T-helper 1 cell (primary cell): ENCODE measurements at regions not wholly inside any gene's neighbourhood (a gene's known extent, or its start where the extent isn't known, plus 50 kb on each side); places are given as distances from the start of the nearest gene placed in this dataset.

Experiments used
- DNase-seq, 5 donors: peaks; one replicate each; pipeline ENCODE4 v3.0.0-alpha.2; 2012 to 2020

DNA sequence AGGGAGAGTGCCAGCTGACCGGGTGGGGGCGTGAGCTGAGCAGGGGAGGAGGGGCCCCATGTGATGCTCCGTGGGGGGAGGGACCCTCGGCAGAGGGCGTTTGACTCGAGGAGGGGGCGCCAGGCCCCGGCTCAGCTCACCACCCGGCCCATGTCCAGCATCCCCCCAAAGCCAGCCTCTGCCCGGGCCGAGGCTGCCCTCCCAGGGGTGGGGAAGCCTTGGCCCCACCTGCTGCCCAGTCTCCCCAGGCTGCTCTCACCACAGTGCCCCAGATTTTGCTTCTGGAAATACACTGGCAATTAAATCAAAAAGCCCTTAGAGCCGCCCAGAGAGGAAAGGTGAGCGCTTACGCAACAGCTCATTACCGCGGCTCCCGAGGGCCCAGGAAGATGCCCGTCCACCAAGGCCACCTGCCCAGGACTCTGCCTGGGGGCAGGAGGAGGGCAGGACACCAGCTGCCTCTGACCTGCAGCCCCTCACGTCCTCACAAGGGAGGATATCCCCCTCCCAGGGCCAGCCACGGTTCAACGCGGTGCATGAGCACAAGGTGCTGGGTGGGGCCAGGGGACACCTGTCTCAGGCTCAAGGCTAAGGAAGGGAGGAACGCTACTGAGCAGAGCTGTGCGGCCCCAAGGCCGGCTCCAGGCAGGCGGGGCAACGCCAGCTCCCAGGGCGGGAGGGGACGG is 70.0 kb upstream of the INPP5A start:
- peak in 1 of 5 donors; percentile 8 for DNase-seq

GRCh38 chr10:132468216-132468615 is 69.4 kb upstream of the INPP5A start:
- DNase-seq, result no peak

- DNase-seq, result peak in 1 of 5 donors; percentile 8
Measured at GRCh38 chr10:132468651-132469050, 68.9 kb upstream of the INPP5A start.

DNA sequence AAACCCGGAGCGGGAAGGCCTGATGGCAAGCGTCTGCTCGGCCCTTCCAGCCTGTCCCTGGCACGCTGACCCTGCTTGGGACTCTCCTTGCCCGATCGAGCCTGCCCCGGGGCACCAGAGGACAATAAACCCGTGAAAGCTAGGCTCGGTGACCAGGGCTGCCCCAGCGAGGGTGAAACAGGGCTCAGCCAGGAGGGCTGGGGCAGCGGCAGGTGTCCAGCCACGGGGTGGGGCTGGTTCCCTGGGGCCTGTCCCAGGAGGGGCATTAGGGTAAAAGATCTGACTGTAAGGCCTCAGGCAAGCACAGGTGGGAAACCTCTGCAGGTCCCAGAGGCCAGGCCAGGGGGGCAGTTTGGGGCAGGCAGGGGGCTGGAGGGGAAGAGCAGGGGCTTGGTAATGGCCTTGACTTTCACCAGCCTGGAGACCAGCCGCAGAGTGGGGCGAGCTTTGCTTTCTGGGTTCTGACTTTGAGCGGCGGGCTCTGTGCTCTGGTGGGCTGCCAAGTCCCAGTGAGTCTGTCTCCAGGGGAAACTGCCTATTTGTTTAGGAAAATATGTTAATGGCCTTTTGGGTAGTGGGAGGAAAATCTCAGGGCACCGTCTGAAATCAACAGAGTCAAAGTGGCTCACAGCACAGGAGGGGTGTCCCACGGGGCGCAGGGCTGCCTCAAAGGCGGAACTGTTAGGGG is 68.2 kb upstream of the INPP5A start:
- DNase-seq, result peak in 1 of 5 donors; percentile 11

GRCh38 chr10:132470410-132471124 is 67.0 kb upstream of the INPP5A start:
- no peak for DNase-seq

- DNase-seq, result peak in 1 of 5 donors; percentile 7
Measured at GRCh38 chr10:132471125-132471451, 66.5 kb upstream of the INPP5A start.

DNA sequence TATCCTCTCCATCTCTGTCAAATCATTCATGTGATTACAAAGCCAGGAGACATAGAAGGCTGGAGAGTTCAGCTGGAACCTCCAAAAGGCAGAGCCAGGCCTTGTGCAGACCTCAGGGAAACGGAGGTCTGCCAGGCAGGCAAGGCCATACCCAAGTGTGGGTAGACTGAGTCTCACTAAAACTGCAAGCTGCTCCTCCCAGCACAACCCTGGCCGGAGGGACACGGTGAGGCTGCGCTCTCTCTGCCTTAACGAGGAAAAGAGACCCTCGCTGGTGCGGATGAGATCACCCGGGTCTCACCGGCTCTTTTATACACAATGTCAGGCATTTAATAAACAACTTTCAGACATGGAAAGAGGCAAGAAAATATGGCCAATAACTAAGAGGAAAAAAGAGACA is 66.1 kb upstream of the INPP5A start:
- DNase-seq, result peak in 1 of 5 donors; percentile 6

DNA sequence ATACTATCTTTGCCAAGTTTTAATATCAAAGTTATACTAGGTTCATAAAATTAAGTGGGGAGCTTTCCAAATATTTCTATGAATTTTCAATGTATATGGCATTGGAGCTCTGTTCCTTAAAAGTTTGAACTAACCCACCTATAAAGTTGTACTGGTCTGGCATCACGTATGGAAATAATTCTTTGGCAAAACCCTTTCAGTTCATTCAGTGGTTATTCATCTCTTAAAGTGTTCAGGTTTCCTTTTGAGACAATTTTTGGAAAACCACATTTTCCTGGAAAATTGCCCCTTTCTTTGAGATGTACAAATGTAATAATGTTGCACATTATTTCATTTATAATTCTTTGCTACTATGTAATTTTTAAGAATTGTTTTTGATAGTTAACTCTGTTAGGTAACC is 62.5 kb upstream of the INPP5A start:
- DNase-seq, result no peak

- no peak for DNase-seq
Measured at GRCh38 chr10:132476146-132477065, 61.2 kb upstream of the INPP5A start.

DNA sequence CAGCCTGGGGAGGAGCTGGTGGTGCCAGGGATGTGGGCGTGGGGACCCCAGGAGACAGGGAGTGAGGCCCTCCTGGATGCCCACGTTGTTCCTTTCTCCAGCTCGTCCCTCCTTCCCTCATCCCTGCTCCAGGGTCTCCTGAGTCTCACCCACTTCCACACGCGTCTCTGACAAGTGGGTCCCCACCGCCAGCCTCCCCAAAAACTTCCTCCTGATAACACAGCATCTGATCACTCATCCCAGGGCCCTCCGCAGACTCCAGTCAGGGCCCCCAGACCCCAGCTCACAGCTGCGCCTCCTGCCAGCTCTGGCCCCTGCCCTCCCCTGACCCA is 60.6 kb upstream of the INPP5A start:
- no peak for DNase-seq

- no peak for DNase-seq
Measured at GRCh38 chr10:132477398-132478340, 59.9 kb upstream of the INPP5A start.

DNA sequence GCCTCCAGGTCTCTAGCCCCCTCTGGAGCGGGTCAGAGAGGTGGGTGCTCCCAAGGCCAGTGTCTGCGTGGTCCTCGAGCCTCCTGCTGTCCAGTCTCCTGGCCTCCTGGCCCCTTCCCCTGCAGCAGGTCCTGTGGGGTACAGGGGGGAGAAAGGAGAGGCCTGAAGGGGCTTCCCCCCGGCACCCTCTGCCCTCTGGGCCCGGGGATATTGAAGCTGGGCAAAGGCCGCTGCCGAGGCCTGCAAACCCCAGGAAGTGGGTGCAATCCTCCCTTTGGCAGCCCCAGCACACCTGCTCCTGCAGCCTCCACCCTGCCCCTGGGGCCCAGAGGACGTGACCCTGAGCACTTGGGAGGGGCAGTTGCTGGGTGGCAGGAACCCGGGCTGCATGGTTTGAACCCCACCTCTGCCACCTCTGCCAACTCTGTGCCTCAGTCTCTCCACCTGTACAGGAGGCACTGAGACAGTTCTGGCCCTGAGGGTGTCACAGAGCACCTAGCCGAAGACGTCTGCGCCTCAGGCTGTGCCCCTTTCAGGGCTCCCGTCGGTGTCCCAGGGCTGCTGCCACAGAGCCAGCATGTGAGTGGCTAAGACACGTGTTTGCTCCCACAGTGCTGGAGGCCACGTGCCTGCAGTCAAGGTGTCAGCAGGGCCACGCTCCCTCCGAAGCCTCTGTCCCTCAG is 59.1 kb upstream of the INPP5A start:
- DNase-seq, result no peak

DNA sequence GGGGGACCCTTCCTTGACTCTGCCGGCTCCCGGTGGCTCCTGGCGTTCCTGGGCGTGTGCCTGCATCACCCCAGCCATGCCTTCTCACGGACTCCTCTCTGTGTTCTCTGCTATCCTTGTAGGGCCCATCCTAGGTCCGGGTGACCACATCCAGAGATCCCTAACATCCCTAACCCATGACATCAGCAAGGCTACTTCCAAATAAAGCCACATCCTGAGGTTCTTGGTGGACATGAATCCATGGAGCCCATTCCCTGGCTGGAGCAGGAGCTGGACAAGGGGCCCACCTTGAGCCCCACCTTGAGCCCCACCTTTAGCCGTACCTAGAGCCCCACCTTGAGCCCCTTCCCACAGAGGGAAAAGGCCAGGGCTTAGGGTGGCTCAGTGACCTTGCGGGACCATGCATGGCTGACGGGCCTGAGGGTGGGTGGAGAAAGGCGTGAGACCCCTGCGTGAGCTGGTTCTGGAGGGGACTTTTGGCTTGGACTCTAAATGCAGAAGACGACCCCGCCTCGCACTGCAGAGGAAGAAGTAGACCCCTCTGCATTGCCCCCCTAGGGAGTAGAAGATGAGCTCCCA is 58.5 kb upstream of the INPP5A start:
- DNase-seq, result no peak

DNA sequence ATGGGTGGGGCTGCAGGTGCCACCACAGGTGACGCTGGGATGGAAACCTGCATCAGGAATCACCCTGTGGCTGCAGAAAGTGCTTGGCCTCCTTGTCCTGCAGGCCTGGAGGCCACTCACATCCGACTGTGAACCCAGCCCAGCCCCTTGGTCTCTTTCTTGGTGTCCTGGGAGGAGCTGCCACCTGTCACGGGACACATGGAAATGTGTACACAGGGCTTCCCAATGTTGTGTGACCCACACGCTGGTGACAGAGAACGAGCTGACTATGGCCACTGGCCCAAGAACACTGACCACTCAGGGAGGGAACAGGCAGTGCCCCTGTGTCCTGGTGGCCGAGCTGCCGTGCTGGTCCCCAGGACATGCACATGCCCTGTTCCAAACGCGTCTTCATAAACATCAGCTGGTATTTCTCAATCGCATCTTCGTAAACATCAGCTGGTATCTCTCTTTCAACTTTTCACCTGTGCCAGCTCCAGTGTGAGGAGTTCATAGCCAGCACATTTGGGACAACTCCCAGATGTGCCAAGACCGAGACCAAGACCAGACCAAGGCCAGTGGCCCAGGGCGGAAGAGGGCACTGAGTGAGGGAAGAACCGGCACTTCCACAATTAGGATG is 57.9 kb upstream of the INPP5A start:
- DNase-seq, result no peak

DNA sequence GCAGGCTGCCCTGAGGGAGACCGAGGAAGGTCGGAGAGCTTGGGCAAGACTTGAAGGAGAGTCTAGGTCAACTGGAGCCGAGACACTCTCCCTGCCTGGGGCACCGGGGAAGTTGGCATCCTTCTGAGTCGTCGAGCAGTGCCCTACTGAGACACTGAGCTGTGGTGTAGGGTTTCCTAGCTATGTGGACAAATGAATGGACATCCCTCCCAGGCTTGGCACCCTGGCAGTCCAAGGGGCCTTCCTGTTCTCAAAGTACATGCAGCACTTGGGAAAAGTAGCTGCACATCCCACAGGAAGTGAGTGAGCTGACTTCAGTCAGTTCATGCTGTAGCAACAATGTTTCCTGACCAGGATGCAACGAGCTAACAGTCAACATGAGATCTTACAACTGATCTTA is 57.2 kb upstream of the INPP5A start:
- no peak for DNase-seq

- DNase-seq, result no peak
Measured at GRCh38 chr10:132481690-132482089, 55.9 kb upstream of the INPP5A start.

- no peak for DNase-seq
Measured at GRCh38 chr10:132482090-132482800, 55.3 kb upstream of the INPP5A start.

DNA sequence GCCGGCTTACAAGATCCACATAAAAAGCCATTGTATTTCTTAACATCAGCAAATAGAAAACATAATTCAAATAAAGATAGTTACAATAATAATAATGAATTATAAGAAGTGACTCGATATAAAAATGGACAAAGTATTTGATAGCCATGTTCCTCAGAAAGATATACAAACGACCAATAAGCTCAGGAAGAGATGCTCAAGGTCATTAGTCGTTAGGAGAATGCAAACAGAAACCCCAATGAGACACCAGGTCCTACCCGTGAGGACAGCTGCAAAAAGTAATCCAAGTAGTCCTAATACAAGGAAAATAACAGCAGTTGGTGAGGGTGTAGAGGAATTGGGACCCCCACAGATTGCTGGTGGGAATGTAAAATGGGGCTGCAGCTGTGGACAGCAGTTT is 54.2 kb upstream of the INPP5A start:
- DNase-seq, result no peak

GRCh38 chr10:132484922-132485321 is 52.7 kb upstream of the INPP5A start:
- DNase-seq, result no peak

GRCh38 chr10:132485391-132485790 is 52.2 kb upstream of the INPP5A start:
- no peak for DNase-seq
